ENCODE measurements at regions not wholly inside any gene's neighbourhood (a gene's known extent, or its start where the extent isn't known, plus 50 kb on each side); places are given as distances from the start of the nearest gene placed in this dataset.

- Histone ChIP-seq H3K4me3 (no peak overlapping the region), H3K36me3 (no peaks in the 10 kb centered on the region), H3K27me3 (no peaks in the 10 kb centered on the region), H3K9me3 (no peaks in the 10 kb centered on the region), H3K4me1 (no peaks in the 10 kb centered on the region), H3K27ac (no peak overlapping the region)
- 72 to 83% methylated on average over 6 to 11 of the region's 11 CpGs for WGBS, 2 donors (ENCODE audit: low coverage in 1 of 2)
- in situ Hi-C loops (cut with MboI; ENCODE audit: low pct_ligation_motif_present in 1 of 4, low pct_unique_long_range_greater_than_20kb in 1 of 4, low sequenced_read_pairs in 3 of 4): no loop called here
- TF ChIP-seq EP300 (IDR thresholded peaks at IDR 0.05; ENCODE audit: low read depth): no peak
- no peak for TF ChIP-seq POLR2A (IDR thresholded peaks at IDR 0.05)
- TF ChIP-seq POLR2AphosphoS5 (IDR thresholded peaks at IDR 0.05): no peak
- no peak for TF ChIP-seq CTCF (IDR thresholded peaks at IDR 0.05)
- intact Hi-C loops (cut with DNase I; ENCODE audit: low total_unique reads): no loop called here
- DNase-seq: no peak
Observed at GRCh38 chr6:37580176-37580955, 80.7 kb upstream of the CCDC167 start.

GRCh38 chr6:37579444-37580067 is 79.9 kb upstream of the CCDC167 start:
- H3K4me3 ChIP-seq: no peak overlapping the region
- intact Hi-C loops (cut with DNase I; ENCODE audit: low total_unique reads) (no loop called here), in situ Hi-C loops (cut with MboI; ENCODE audit: low pct_ligation_motif_present in 1 of 4, low pct_unique_long_range_greater_than_20kb in 1 of 4, low sequenced_read_pairs in 3 of 4) (no loop called here)
- no peaks in the 10 kb centered on the region for H3K27me3 ChIP-seq
- H3K4me1 ChIP-seq: no peaks in the 10 kb centered on the region
- 69 to 80% methylated on average over 5 to 7 of the region's 7 CpGs for WGBS, 2 donors (ENCODE audit: low coverage in 1 of 2)
- no peaks in the 10 kb centered on the region for H3K9me3 ChIP-seq
- no peaks in the 10 kb centered on the region for H3K36me3 ChIP-seq
- TF ChIP-seq EP300 (IDR thresholded peaks at IDR 0.05; ENCODE audit: low read depth): no peak
- no peak for TF ChIP-seq POLR2AphosphoS5 (IDR thresholded peaks at IDR 0.05)
- TF ChIP-seq POLR2A (IDR thresholded peaks at IDR 0.05): no peak
- TF ChIP-seq CTCF (IDR thresholded peaks at IDR 0.05): no peak
- no peak for DNase-seq
- no peak overlapping the region for H3K27ac ChIP-seq

DNA sequence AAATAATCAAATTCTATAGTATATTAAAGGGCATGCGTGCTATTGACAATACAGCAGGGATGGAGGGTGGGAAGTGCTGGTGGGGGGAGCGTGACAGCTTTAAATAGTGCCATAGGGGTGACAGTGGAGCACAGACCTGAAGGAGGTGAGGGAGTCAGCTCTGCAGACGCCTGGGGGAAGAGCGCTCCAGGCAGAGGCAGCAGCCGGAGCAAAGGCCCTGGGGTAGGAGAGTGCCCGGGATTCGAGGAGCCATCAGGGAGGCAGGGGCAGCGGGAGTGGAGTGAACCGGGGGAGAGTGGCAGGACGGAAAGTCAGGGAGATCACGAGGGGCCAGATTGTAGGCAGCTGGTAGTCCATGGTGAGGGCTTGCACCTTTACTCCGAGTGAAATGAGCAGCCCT is 78.4 kb upstream of the CCDC167 start:
- no peaks in the 10 kb centered on the region for H3K9me3 ChIP-seq
- in situ Hi-C loops (cut with MboI; ENCODE audit: low pct_ligation_motif_present in 1 of 4, low pct_unique_long_range_greater_than_20kb in 1 of 4, low sequenced_read_pairs in 3 of 4) (no loop called here), intact Hi-C loops (cut with DNase I; ENCODE audit: low total_unique reads) (no loop called here)
- no peak overlapping the region for H3K27ac ChIP-seq
- no peaks in the 10 kb centered on the region for H3K27me3 ChIP-seq
- no peaks in the 10 kb centered on the region for H3K36me3 ChIP-seq
- 83 to 88% methylated on average over 5 to 12 of the region's 12 CpGs for WGBS, 2 donors (ENCODE audit: low coverage in 1 of 2)
- DNase-seq: no peak
- H3K4me1 ChIP-seq: no peaks in the 10 kb centered on the region
- no peak overlapping the region for H3K4me3 ChIP-seq
- TF ChIP-seq CTCF (IDR thresholded peaks at IDR 0.05) (no peak), POLR2A (IDR thresholded peaks at IDR 0.05) (no peak), EP300 (IDR thresholded peaks at IDR 0.05; ENCODE audit: low read depth) (no peak), POLR2AphosphoS5 (IDR thresholded peaks at IDR 0.05) (no peak)

DNA sequence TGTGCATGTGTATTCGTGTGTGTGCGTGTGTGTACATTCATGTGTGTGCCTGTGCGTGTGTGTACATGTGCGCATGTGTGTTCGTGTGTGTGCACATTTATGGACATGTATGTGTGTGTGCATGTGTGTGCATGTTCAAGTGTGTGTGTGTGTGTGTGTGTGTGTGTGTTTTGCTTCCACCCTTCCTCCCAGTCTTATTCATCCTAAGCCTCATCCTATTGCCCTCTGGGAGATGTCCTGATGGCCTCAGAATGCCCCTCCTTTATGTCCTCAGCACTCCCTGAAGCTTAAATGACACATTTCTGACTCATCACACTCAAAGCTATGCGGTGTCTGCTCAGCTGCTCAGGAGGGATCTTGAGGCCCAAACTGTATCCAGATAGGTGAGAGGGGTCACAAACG is 76.6 kb upstream of the CCDC167 start:
- no peak overlapping the region for H3K4me3 ChIP-seq
- TF ChIP-seq CTCF (IDR thresholded peaks at IDR 0.05) (no peak), POLR2A (IDR thresholded peaks at IDR 0.05) (no peak), EP300 (IDR thresholded peaks at IDR 0.05; ENCODE audit: low read depth) (no peak), POLR2AphosphoS5 (IDR thresholded peaks at IDR 0.05) (no peak)
- H3K9me3 ChIP-seq: no peaks in the 10 kb centered on the region
- H3K27me3 ChIP-seq: peaks cover 5% of the 10 kb centered on the region
- no peak for DNase-seq
- WGBS, 2 donors (ENCODE audit: low coverage in 1 of 2): 50 to 81% methylated on average over 2 to 7 of the region's 7 CpGs
- H3K27ac ChIP-seq: no peak overlapping the region
- intact Hi-C loops (cut with DNase I; ENCODE audit: low total_unique reads): no loop called here
- no peaks in the 10 kb centered on the region for H3K4me1 ChIP-seq
- H3K36me3 ChIP-seq: no peaks in the 10 kb centered on the region
- in situ Hi-C loops (cut with MboI; ENCODE audit: low pct_ligation_motif_present in 1 of 4, low pct_unique_long_range_greater_than_20kb in 1 of 4, low sequenced_read_pairs in 3 of 4): no loop called here
